ENCODE measurements at regions not wholly inside any gene's neighbourhood (a gene's known extent, or its start where the extent isn't known, plus 50 kb on each side); places are given as distances from the start of the nearest gene placed in this dataset.

- no peak overlapping the region for H3K4me3 ChIP-seq (ENCODE audit: low read depth, poor library complexity, severe bottlenecking)
- WGBS, 2 donors = 64 to 69% methylated on average over 4 of the region's 4 CpGs
- intact Hi-C loops (cut with DNase I; ENCODE audit: low total_unique reads) = no loop called here
- no peak for TF ChIP-seq POLR2A (IDR thresholded peaks at IDR 0.05)
- no peak for TF ChIP-seq CTCF (IDR thresholded peaks at IDR 0.05)
- DNase-seq (ENCODE audit: low spot score in 2 of 2) = no peak
Measured at GRCh38 chr1:184330875-184331274, 56.0 kb upstream of the C1orf21 start.
